Upper lobe of right lung (tissue), 1 donor: ENCODE measurements at regions not wholly inside any gene's neighbourhood (a gene's known extent, or its start where the extent isn't known, plus 50 kb on each side); places are given as distances from the start of the nearest gene placed in this dataset.

Source experiments
- ATAC-seq: fragments of 200-7000 bp; cut with Tn5 transposase; one replicate; pipeline ENCODE4 v1.9.1; 2020; ENCODE audit warnings: mild to moderate bottlenecking, moderate library complexity
- DNase-seq: peaks from one replicate; pipeline ENCODE4 v3.0.0-alpha.2; 2020
- H3K27ac ChIP-seq: fragments of 200-600 bp; one replicate; pipeline ENCODE4 v1.8.0; 2022
- H3K27me3 ChIP-seq: fragments of 200-600 bp; one replicate; pipeline ENCODE4 v1.8.0; 2022; ENCODE audit warnings: mild to moderate bottlenecking
- H3K36me3 ChIP-seq: fragments of 200-600 bp; one replicate; pipeline ENCODE4 v1.8.0; 2022
- H3K4me1 ChIP-seq: fragments of 200-600 bp; one replicate; pipeline ENCODE4 v1.8.0; 2022
- H3K4me3 ChIP-seq: fragments of 200-600 bp; one replicate; pipeline ENCODE4 v1.8.0; 2022; ENCODE audit warnings: mild to moderate bottlenecking
- H3K9me3 ChIP-seq: fragments of 200-600 bp; one replicate; pipeline ENCODE4 v1.8.0; 2022
- intact Hi-C: fragments of 100-400 bp; cut with DNase I; formaldehyde crosslinking; loops from one replicate; pipeline ENCODE4 v1.11.0; 2022
- TF ChIP-seq, protein P1 (sequence below): fragments of 200-600 bp; IDR thresholded peaks from one replicate; pipeline ENCODE4 v1.8.0; 2022; ENCODE audit warnings: antibody characterized with exemption
- donor health status: DM: no; HTN: yes; CAD: no; lungs with severe emphysema.

- intact Hi-C loops: no loop called here
- no peaks in the 10 kb centered on the region for H3K9me3 ChIP-seq
- no peak overlapping the region for H3K27ac ChIP-seq
- DNase-seq (no peak), ATAC-seq (no peak)
- TF ChIP-seq, protein P1, sequence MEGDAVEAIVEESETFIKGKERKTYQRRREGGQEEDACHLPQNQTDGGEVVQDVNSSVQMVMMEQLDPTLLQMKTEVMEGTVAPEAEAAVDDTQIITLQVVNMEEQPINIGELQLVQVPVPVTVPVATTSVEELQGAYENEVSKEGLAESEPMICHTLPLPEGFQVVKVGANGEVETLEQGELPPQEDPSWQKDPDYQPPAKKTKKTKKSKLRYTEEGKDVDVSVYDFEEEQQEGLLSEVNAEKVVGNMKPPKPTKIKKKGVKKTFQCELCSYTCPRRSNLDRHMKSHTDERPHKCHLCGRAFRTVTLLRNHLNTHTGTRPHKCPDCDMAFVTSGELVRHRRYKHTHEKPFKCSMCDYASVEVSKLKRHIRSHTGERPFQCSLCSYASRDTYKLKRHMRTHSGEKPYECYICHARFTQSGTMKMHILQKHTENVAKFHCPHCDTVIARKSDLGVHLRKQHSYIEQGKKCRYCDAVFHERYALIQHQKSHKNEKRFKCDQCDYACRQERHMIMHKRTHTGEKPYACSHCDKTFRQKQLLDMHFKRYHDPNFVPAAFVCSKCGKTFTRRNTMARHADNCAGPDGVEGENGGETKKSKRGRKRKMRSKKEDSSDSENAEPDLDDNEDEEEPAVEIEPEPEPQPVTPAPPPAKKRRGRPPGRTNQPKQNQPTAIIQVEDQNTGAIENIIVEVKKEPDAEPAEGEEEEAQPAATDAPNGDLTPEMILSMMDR: no peak
- no peaks in the 10 kb centered on the region for H3K27me3 ChIP-seq
- H3K36me3 ChIP-seq: no peaks in the 10 kb centered on the region
- H3K4me1 ChIP-seq: no peaks in the 10 kb centered on the region
- no peak overlapping the region for H3K4me3 ChIP-seq
Measured at GRCh38 chrX:9355739-9356138, 109.1 kb upstream of the TBL1X start.

- TF ChIP-seq, protein P1: no peak
- H3K27ac ChIP-seq: no peak overlapping the region
- H3K36me3 ChIP-seq: no peaks in the 10 kb centered on the region
- no peaks in the 10 kb centered on the region for H3K9me3 ChIP-seq
- no peaks in the 10 kb centered on the region for H3K4me1 ChIP-seq
- H3K4me3 ChIP-seq: no peak overlapping the region
- ATAC-seq (no peak), DNase-seq (no peak)
- intact Hi-C loops: no loop called here
- no peaks in the 10 kb centered on the region for H3K27me3 ChIP-seq
Measured at GRCh38 chrX:9356846-9357245, 108.0 kb upstream of the TBL1X start.

GRCh38 chrX:9357518-9358114, 107.2 kb upstream of the TBL1X start:
- TF ChIP-seq, protein P1: no peak
- Histone ChIP-seq H3K27ac (no peak overlapping the region), H3K27me3 (no peaks in the 10 kb centered on the region), H3K4me3 (no peak overlapping the region), H3K36me3 (no peaks in the 10 kb centered on the region), H3K4me1 (no peaks in the 10 kb centered on the region), H3K9me3 (no peaks in the 10 kb centered on the region)
- DNase-seq: no peak
- intact Hi-C loops: no loop called here
- ATAC-seq: no peak

GRCh38 chrX:9362363-9362928, 102.4 kb upstream of the TBL1X start:
- Histone ChIP-seq H3K27ac (no peak overlapping the region), H3K9me3 (no peaks in the 10 kb centered on the region), H3K27me3 (no peaks in the 10 kb centered on the region), H3K4me3 (no peak overlapping the region), H3K4me1 (no peaks in the 10 kb centered on the region), H3K36me3 (no peaks in the 10 kb centered on the region)
- TF ChIP-seq, protein P1: no peak
- ATAC-seq: no peak
- intact Hi-C loops: no loop called here
- DNase-seq: no peak

GRCh38 chrX:9367421-9367820, 97.4 kb upstream of the TBL1X start:
- Histone ChIP-seq H3K9me3 (no peaks in the 10 kb centered on the region), H3K36me3 (no peaks in the 10 kb centered on the region), H3K4me1 (no peaks in the 10 kb centered on the region), H3K27ac (no peak overlapping the region), H3K27me3 (no peaks in the 10 kb centered on the region), H3K4me3 (no peak overlapping the region)
- intact Hi-C loops: no loop called here
- ATAC-seq (no peak), DNase-seq (no peak)
- TF ChIP-seq, protein P1: no peak

DNA sequence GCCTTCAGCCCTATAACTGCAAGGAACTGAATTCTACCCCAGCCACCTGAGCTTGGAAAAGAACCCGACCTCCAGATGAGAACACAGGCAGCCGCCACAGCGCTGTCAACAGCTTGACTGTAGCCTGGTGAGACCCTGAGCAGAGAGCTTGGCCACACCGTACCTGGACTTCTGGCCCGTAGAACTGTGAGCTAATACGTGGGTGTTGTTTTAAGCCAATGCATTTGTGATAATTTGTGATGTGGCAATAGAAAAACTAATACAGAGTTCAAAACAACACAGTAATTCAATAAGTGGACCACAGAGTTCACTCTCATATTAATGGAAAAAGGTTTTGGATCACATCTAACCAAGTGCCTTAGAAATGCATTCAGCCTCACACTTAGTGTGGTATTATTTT, 96.6 kb upstream of the TBL1X start:
- no peaks in the 10 kb centered on the region for H3K4me1 ChIP-seq
- no peak overlapping the region for H3K27ac ChIP-seq
- ATAC-seq (no peak), DNase-seq (no peak)
- no peaks in the 10 kb centered on the region for H3K9me3 ChIP-seq
- TF ChIP-seq, protein P1: no peak
- H3K27me3 ChIP-seq: no peaks in the 10 kb centered on the region
- intact Hi-C loops: no loop called here
- H3K36me3 ChIP-seq: no peaks in the 10 kb centered on the region
- H3K4me3 ChIP-seq: no peak overlapping the region
